Skeletal muscle satellite cell (primary cell): ENCODE measurements at regions not wholly inside any gene's neighbourhood (a gene's known extent, or its start where the extent isn't known, plus 50 kb on each side); places are given as distances from the start of the nearest gene placed in this dataset.
"Not testable (repeated sequence)": the region's sequence is repeated elsewhere in the genome, so short reads cannot be mapped to it uniquely, and the experiment has no call there.

Experiments used
- H3K27me3 ChIP-seq: 2 replicates; pipeline ENCODE4 v1.7.0; 2013; ENCODE audit warnings: low read length; ENCODE audit not compliant: control insufficient read depth, insufficient read depth
- H3K36me3 ChIP-seq: 2 replicates; pipeline ENCODE4 v1.7.0; 2013; ENCODE audit warnings: mild to moderate bottlenecking, control low read depth, low read length; ENCODE audit not compliant: insufficient read depth
- H3K4me1 ChIP-seq: 2 replicates; pipeline ENCODE4 v1.7.0; 2013; ENCODE audit warnings: low read length; ENCODE audit not compliant: control insufficient read depth, insufficient read depth
- H3K4me2 ChIP-seq: 2 replicates; pipeline ENCODE4 v1.7.0; 2013; ENCODE audit warnings: mild to moderate bottlenecking, low read length
- H3K4me3 ChIP-seq: 2 replicates; pipeline ENCODE4 v1.7.0; 2013; ENCODE audit warnings: low read length
- H3K9ac ChIP-seq: 2 replicates; pipeline ENCODE4 v1.7.0; 2013; ENCODE audit warnings: mild to moderate bottlenecking, low read depth, low read length, moderate library complexity
- H3K9me3 ChIP-seq: replicated peaks from 2 replicates; pipeline ENCODE4 v1.7.0; 2013; ENCODE audit warnings: mild to moderate bottlenecking, control low read depth, low read length

GRCh38 chr9:115849679-115850412 lies 303.7 kb upstream of the PAPPA start:
- Histone ChIP-seq H3K4me2 (no peak overlapping the region), H3K9me3 (no peaks in the 10 kb centered on the region), H3K36me3 (no peaks in the 10 kb centered on the region), H3K9ac (no peak overlapping the region), H3K4me1 (peaks cover 17% of the 10 kb centered on the region), H3K27me3 (no peaks in the 10 kb centered on the region), H3K4me3 (no peak overlapping the region)

GRCh38 chr9:115850548-115851304 lies 302.9 kb upstream of the PAPPA start:
- peak overlapping the region; percentile 10 for H3K4me2 ChIP-seq
- H3K4me1 ChIP-seq: peaks cover 20% of the 10 kb centered on the region
- no peaks in the 10 kb centered on the region for H3K9me3 ChIP-seq
- no peak overlapping the region for H3K9ac ChIP-seq
- no peaks in the 10 kb centered on the region for H3K36me3 ChIP-seq
- no peaks in the 10 kb centered on the region for H3K27me3 ChIP-seq
- H3K4me3 ChIP-seq: no peak overlapping the region

GRCh38 chr9:115855458-115856133 lies 298.0 kb upstream of the PAPPA start:
- H3K9ac ChIP-seq: no peak overlapping the region
- H3K4me3 ChIP-seq: no peak overlapping the region
- H3K4me2 ChIP-seq: no peak overlapping the region
- H3K4me1 ChIP-seq: peaks cover 12% of the 10 kb centered on the region
- H3K9me3 ChIP-seq: no peaks in the 10 kb centered on the region
- H3K27me3 ChIP-seq: no peaks in the 10 kb centered on the region
- H3K36me3 ChIP-seq: no peaks in the 10 kb centered on the region

- not testable (repeated sequence) for H3K9me3 ChIP-seq, H3K4me2 ChIP-seq, H3K9ac ChIP-seq, H3K27me3 ChIP-seq, H3K4me1 ChIP-seq, H3K4me3 ChIP-seq, H3K36me3 ChIP-seq
Observed at GRCh38 chr9:115858421-115858820, 295.2 kb upstream of the PAPPA start.

GRCh38 chr9:115862021-115862420 lies 291.6 kb upstream of the PAPPA start:
- Histone ChIP-seq H3K36me3 (no peaks in the 10 kb centered on the region), H3K9me3 (no peaks in the 10 kb centered on the region), H3K27me3 (no peaks in the 10 kb centered on the region), H3K4me1 (no peaks in the 10 kb centered on the region), H3K9ac (no peak overlapping the region), H3K4me2 (no peak overlapping the region), H3K4me3 (no peak overlapping the region)

- no peaks in the 10 kb centered on the region for H3K4me1 ChIP-seq
- H3K9ac ChIP-seq: no peak overlapping the region
- H3K36me3 ChIP-seq: no peaks in the 10 kb centered on the region
- H3K27me3 ChIP-seq: no peaks in the 10 kb centered on the region
- H3K4me3 ChIP-seq: no peak overlapping the region
- no peaks in the 10 kb centered on the region for H3K9me3 ChIP-seq
- no peak overlapping the region for H3K4me2 ChIP-seq
Observed at GRCh38 chr9:115864581-115864980, 289.0 kb upstream of the PAPPA start.

- Histone ChIP-seq H3K36me3 (no peaks in the 10 kb centered on the region), H3K4me3 (no peak overlapping the region), H3K27me3 (no peaks in the 10 kb centered on the region)
Observed at GRCh38 chr9:115867326-115867725, 286.3 kb upstream of the PAPPA start.

GRCh38 chr9:115877852-115878438 lies 275.6 kb upstream of the PAPPA start:
- Histone ChIP-seq H3K27me3 (no peaks in the 10 kb centered on the region), H3K9ac (no peak overlapping the region), H3K4me1 (peaks cover 7% of the 10 kb centered on the region), H3K4me3 (no peak overlapping the region), H3K4me2 (no peak overlapping the region), H3K36me3 (no peaks in the 10 kb centered on the region), H3K9me3 (no peaks in the 10 kb centered on the region)

More at GRCh38 chr9:115867326-115867725, 286.3 kb upstream of the PAPPA start:
- H3K9ac ChIP-seq: no peak overlapping the region
- H3K4me1 ChIP-seq: no peaks in the 10 kb centered on the region
- H3K4me2 ChIP-seq: no peak overlapping the region
- no peaks in the 10 kb centered on the region for H3K9me3 ChIP-seq

GRCh38 chr9:115879451-115879850 lies 274.1 kb upstream of the PAPPA start:
- Histone ChIP-seq H3K4me2 (no peak overlapping the region), H3K4me3 (no peak overlapping the region), H3K9ac (no peak overlapping the region), H3K27me3 (no peaks in the 10 kb centered on the region), H3K9me3 (no peaks in the 10 kb centered on the region), H3K4me1 (peaks cover 14% of the 10 kb centered on the region), H3K36me3 (no peaks in the 10 kb centered on the region)

- Histone ChIP-seq H3K27me3 (no peaks in the 10 kb centered on the region), H3K9me3 (no peaks in the 10 kb centered on the region), H3K4me2 (no peak overlapping the region), H3K4me3 (no peak overlapping the region), H3K36me3 (no peaks in the 10 kb centered on the region), H3K9ac (no peak overlapping the region), H3K4me1 (peaks cover 14% of the 10 kb centered on the region)
Observed at GRCh38 chr9:115880221-115880885, 273.2 kb upstream of the PAPPA start.

GRCh38 chr9:115882911-115883310 lies 270.7 kb upstream of the PAPPA start:
- Histone ChIP-seq H3K27me3 (no peaks in the 10 kb centered on the region), H3K4me1 (peaks cover 14% of the 10 kb centered on the region), H3K9ac (peak overlapping the region; percentile 28), H3K36me3 (no peaks in the 10 kb centered on the region), H3K4me3 (no peak overlapping the region), H3K9me3 (no peaks in the 10 kb centered on the region), H3K4me2 (no peak overlapping the region)
